HCT116 (cell line): ENCODE measurements at regions not wholly inside any gene's neighbourhood (a gene's known extent, or its start where the extent isn't known, plus 50 kb on each side); places are given as distances from the start of the nearest gene placed in this dataset.

Experiments used
- ATAC-seq: fragments of 200-7000 bp; cut with Tn5 transposase; 2 replicates; pipeline ENCODE4 v1.9.1; 2020; ENCODE audit warnings: mild to moderate bottlenecking, moderate library complexity
- BruUV-seq: library from RNA; stranded (reverse); fragments of 400-500 nt; replicated peaks from 2 replicates; lab custom pipeline; 2021; lab: Mats Ljungman, UMichigan
- CTCF ChIA-PET: fragments of 300-600 bp; sonication (Branson Sonifier 250); formaldehyde crosslinking; loops from one replicate; lab custom pipeline; 2021; ENCODE audit warnings: antibody characterized with exemption; lab: Charles Lee
- POLR2A ChIA-PET: fragments of 300-600, 350-600 bp; sonication (Branson Sonifier 250); formaldehyde crosslinking; loops from one replicate; lab custom pipeline; 2021; ENCODE audit warnings: antibody characterized with exemption; lab: Charles Lee
- RAD21 ChIA-PET, 2 experiments: fragments of 300-600 bp; sonication (Branson Sonifier 250); formaldehyde crosslinking; loops; one replicate each; lab custom pipeline; 2023; ENCODE audit warnings: low total read pairs in 2 of 2; ENCODE audit not compliant: uncharacterized antibody in 2 of 2, unreplicated experiment in 2 of 2, low non-redundant PET in 1 of 2; lab: Charles Lee
- DNase-seq: peaks from one replicate; pipeline ENCODE4 v3.0.0-alpha.2; 2010; ENCODE audit warnings: low read depth, low spot score
- H2AFZ ChIP-seq: fragments of 200-600 bp; shearing (Covaris generic), sonication (generic); 2 replicates; pipeline ENCODE4 v1.6.1; 2017; ENCODE audit warnings: low read depth, mixed run types, mixed read lengths, antibody characterized with exemption, low read length; ENCODE audit not compliant: poor library complexity, severe bottlenecking
- H3K27ac ChIP-seq: 2 replicates; pipeline ENCODE4 v1.5.1; 2012; ENCODE audit warnings: low read depth, low read length
- H3K27me3 ChIP-seq: fragments of 200-600 bp; sonication (generic); 2 replicates; pipeline ENCODE4 v1.6.1; 2016; ENCODE audit warnings: mixed run types, low read length, mixed read lengths; ENCODE audit not compliant: insufficient read depth
- H3K36me3 ChIP-seq, 2 experiments: fragments of 200-500 bp in 1 of 2; fragments of 200-600 bp in 1 of 2; sonication (Bioruptor generic) in 1 of 2; sonication (generic) in 1 of 2; 2 replicates each; pipeline versions ENCODE4 v1.5.1 to v1.6.1; 2014 to 2016; ENCODE audit warnings: low read length in 2 of 2, inconsistent platforms in 1 of 2, mixed read lengths in 1 of 2, mixed run types in 1 of 2; ENCODE audit not compliant: insufficient read depth in 2 of 2, control insufficient read depth in 1 of 2
- H3K4me1 ChIP-seq, 2 experiments: fragments of 200-600 bp in 1 of 2; sonication (generic) in 1 of 2; 2 replicates each; pipeline versions ENCODE4 v1.5.1 to v1.6.1; 2012 to 2017; ENCODE audit warnings: low read length in 2 of 2, inconsistent platforms in 1 of 2, mild to moderate bottlenecking in 1 of 2, mixed read lengths in 1 of 2, mixed run types in 1 of 2, moderate library complexity in 1 of 2; ENCODE audit not compliant: insufficient read depth in 2 of 2, control insufficient read depth in 1 of 2
- H3K4me2 ChIP-seq: fragments of 200-600 bp; sonication (generic); 2 replicates; pipeline ENCODE4 v1.6.1; 2017; ENCODE audit warnings: mixed run types, low read length, mixed read lengths
- H3K4me3 ChIP-seq, 2 experiments: fragments of 200-600 bp in 1 of 2; sonication (generic) in 1 of 2; replicated peaks in 1 of 2; 2 replicates each; pipeline ENCODE4 v1.5.1; 2011 to 2016; ENCODE audit warnings: low read length in 2 of 2, control low read depth in 1 of 2, low read depth in 1 of 2, mild to moderate bottlenecking in 1 of 2, mixed read lengths in 1 of 2, mixed run types in 1 of 2
- H3K79me2 ChIP-seq: fragments of 200-600 bp; sonication (generic); 2 replicates; pipeline ENCODE4 v1.6.1; 2017; ENCODE audit warnings: mild to moderate bottlenecking, mixed run types, low read length, moderate library complexity, mixed read lengths; ENCODE audit not compliant: insufficient read depth
- H3K9ac ChIP-seq: fragments of 200-600 bp; sonication (generic); 2 replicates; pipeline ENCODE4 v1.6.1; 2016; ENCODE audit warnings: low read length, mixed read lengths
- H3K9me2 ChIP-seq: fragments of 200-600 bp; sonication (generic), shearing (Covaris generic); 2 replicates; pipeline ENCODE4 v1.6.1; 2017; ENCODE audit warnings: mixed run types, mild to moderate bottlenecking, moderate library complexity; ENCODE audit not compliant: insufficient read depth
- H3K9me3 ChIP-seq, 2 experiments: fragments of 200-500 bp in 1 of 2; fragments of 200-600 bp in 1 of 2; sonication (Bioruptor generic) in 1 of 2; sonication (generic) in 1 of 2; 2 replicates each; pipeline ENCODE4 v1.6.1; 2014 to 2017; ENCODE audit warnings: low read length in 2 of 2, mixed read lengths in 2 of 2, inconsistent platforms in 1 of 2, low read depth in 1 of 2, mild to moderate bottlenecking in 1 of 2, mixed run types in 1 of 2, moderate library complexity in 1 of 2; ENCODE audit not compliant: control insufficient read depth in 1 of 2, insufficient read depth in 1 of 2
- H4K20me1 ChIP-seq: fragments of 200-600 bp; sonication (generic), shearing (Covaris generic); 2 replicates; pipeline ENCODE4 v1.6.1; 2017; ENCODE audit warnings: mixed run types, mild to moderate bottlenecking, moderate library complexity; ENCODE audit not compliant: insufficient read depth
- CBX3 ChIP-seq: IDR thresholded peaks from 2 replicates; pipeline ENCODE4 v1.6.1; 2012; ENCODE audit warnings: low read depth
- EGR1 ChIP-seq: IDR thresholded peaks from 2 replicates; pipeline ENCODE4 v1.6.1; 2012; ENCODE audit warnings: low read depth
- EZH2 ChIP-seq: fragments of 200-600 bp; sonication (generic); IDR thresholded peaks from 2 replicates; pipeline ENCODE4 v1.6.1; 2017; ENCODE audit warnings: antibody characterized with exemption, mixed run types
- EZH2phosphoT487 ChIP-seq: fragments of 200-600 bp; IDR thresholded peaks from 2 replicates; pipeline ENCODE4 v1.6.1; 2018; ENCODE audit warnings: antibody characterized with exemption, borderline replicate concordance
- FOSL1 ChIP-seq: IDR thresholded peaks from 2 replicates; pipeline ENCODE4 v1.6.1; 2012; ENCODE audit warnings: low read depth
- POLR2A ChIP-seq: IDR thresholded peaks from 2 replicates; pipeline ENCODE4 v1.7.0; 2011; ENCODE audit warnings: borderline replicate concordance; ENCODE audit not compliant: insufficient read depth, insufficient read length; ENCODE audit errors: extremely low read depth
- RAD21 ChIP-seq: IDR thresholded peaks from 2 replicates; pipeline ENCODE4 v1.6.1; 2012; ENCODE audit warnings: low read depth, mild to moderate bottlenecking
- SIN3A ChIP-seq: IDR thresholded peaks from 2 replicates; pipeline ENCODE4 v1.6.1; 2012; ENCODE audit warnings: low read depth
- SP1 ChIP-seq: IDR thresholded peaks from 2 replicates; pipeline ENCODE4 v1.6.1; 2012; ENCODE audit warnings: low read depth
- SRF ChIP-seq: IDR thresholded peaks from 2 replicates; pipeline ENCODE4 v1.6.1; 2012; ENCODE audit warnings: low read depth
- YY1 ChIP-seq: IDR thresholded peaks from 2 replicates; pipeline ENCODE4 v1.6.1; 2011; ENCODE audit warnings: low read length, low read depth, moderate library complexity, mild to moderate bottlenecking; ENCODE audit not compliant: insufficient replicate concordance; ENCODE audit errors: extremely low read depth
- ZFX ChIP-seq: fragments of 450-650 bp; IDR thresholded peaks from 2 replicates; pipeline ENCODE4 v1.6.1; 2017
- ZNF274 ChIP-seq: fragments of 200-500 bp; sonication (Bioruptor generic); IDR thresholded peaks from 2 replicates; pipeline ENCODE4 v1.6.1; 2014; ENCODE audit warnings: mild to moderate bottlenecking, low read depth, low read length, inconsistent platforms
- intact Hi-C: fragments of 100-400 bp; cut with micrococcal nuclease; formaldehyde crosslinking; loops from 2 replicates; pipeline ENCODE4 v1.10.0; 2022
- TF ChIP-seq, protein P1 (sequence below): IDR thresholded peaks from 2 replicates; pipeline ENCODE4 v1.6.1; 2012
- TF ChIP-seq, protein P2 (sequence below): IDR thresholded peaks from 2 replicates; pipeline ENCODE4 v1.6.1; 2012; ENCODE audit warnings: low read depth
- TF ChIP-seq, protein P3 (sequence below), 3 experiments: fragments of 200-600 bp in 1 of 3; sonication (generic) in 1 of 3; IDR thresholded peaks in 2 of 3; conservative IDR thresholded peaks in 1 of 3; 2 replicates each; pipeline ENCODE4 v1.5.1; 2012 to 2017; ENCODE audit warnings: low read depth in 2 of 3, low read length in 2 of 3, antibody characterized with exemption in 1 of 3, borderline replicate concordance in 1 of 3, control low read depth in 1 of 3, mild to moderate bottlenecking in 1 of 3, mixed read lengths in 1 of 3, mixed run types in 1 of 3, moderate library complexity in 1 of 3; ENCODE audit not compliant: insufficient read depth in 1 of 3

DNA sequence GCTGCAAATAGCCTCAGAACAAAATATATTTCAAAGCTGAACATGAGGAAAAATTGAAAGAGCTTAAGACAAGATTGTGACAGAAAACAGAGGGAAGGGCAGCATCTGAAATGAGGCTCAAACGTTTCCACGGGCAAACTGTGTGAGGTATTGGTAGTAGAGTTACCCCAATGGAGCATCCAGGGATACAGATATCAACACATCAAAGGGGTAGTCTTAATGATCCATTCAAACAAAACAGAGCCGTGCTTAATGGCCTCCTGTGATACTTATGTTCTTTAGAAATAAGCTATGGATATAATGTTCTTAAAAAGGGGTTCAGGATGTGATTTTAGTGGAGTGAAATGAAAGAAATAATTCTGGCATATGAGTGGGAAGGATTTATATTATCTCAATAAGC, 430.3 kb upstream of the PDZRN3 start (continued):
- no peak for TF ChIP-seq EZH2phosphoT487
- no peak for TF ChIP-seq SRF
- TF ChIP-seq FOSL1: no peak
- TF ChIP-seq, protein P1, sequence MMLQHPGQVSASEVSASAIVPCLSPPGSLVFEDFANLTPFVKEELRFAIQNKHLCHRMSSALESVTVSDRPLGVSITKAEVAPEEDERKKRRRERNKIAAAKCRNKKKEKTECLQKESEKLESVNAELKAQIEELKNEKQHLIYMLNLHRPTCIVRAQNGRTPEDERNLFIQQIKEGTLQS: no peak
- TF ChIP-seq SIN3A: no peak
- TF ChIP-seq ZFX: no peak
- TF ChIP-seq CBX3: no peak
- TF ChIP-seq EZH2: no peak
- TF ChIP-seq SP1: no peak
- no peak for TF ChIP-seq RAD21
- TF ChIP-seq, all 23 proteins: peak for 0

DNA sequence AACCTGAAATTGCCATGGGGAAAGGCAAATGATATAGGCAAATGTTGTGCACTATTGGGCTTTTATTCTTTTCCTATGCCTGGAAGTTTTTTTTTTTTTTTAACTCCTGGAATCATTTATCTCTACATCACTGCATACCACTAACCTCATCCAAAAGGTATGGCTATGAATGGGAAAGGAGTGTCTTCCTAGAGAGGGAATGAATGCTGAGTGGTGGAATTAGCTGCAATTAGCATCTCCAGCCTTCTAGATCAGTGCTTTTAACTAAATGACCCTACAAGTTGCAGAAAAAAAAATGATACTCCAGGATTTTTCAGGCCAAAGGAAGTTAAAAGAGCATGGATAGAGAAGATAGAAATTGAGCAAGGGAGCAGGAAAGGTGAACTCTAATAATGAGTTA, 429.8 kb upstream of the PDZRN3 start:
- ATAC-seq: no peak
- no TSS peak for BruUV-seq
- POLR2A ChIA-PET: no interaction called here

More for the DNA sequence above, 429.8 kb upstream of the PDZRN3 start:
- Histone ChIP-seq H3K27me3 (no peaks in the 10 kb centered on the region), H3K27ac (no peak overlapping the region), H3K79me2 (no peaks in the 10 kb centered on the region), H3K36me3 (no peaks in the 10 kb centered on the region), H2AFZ (no peak overlapping the region), H3K9me2 (no peaks in the 10 kb centered on the region)
- CTCF ChIA-PET: no interaction called here
- intact Hi-C loops: no loop called here
- TF ChIP-seq, protein P2, sequence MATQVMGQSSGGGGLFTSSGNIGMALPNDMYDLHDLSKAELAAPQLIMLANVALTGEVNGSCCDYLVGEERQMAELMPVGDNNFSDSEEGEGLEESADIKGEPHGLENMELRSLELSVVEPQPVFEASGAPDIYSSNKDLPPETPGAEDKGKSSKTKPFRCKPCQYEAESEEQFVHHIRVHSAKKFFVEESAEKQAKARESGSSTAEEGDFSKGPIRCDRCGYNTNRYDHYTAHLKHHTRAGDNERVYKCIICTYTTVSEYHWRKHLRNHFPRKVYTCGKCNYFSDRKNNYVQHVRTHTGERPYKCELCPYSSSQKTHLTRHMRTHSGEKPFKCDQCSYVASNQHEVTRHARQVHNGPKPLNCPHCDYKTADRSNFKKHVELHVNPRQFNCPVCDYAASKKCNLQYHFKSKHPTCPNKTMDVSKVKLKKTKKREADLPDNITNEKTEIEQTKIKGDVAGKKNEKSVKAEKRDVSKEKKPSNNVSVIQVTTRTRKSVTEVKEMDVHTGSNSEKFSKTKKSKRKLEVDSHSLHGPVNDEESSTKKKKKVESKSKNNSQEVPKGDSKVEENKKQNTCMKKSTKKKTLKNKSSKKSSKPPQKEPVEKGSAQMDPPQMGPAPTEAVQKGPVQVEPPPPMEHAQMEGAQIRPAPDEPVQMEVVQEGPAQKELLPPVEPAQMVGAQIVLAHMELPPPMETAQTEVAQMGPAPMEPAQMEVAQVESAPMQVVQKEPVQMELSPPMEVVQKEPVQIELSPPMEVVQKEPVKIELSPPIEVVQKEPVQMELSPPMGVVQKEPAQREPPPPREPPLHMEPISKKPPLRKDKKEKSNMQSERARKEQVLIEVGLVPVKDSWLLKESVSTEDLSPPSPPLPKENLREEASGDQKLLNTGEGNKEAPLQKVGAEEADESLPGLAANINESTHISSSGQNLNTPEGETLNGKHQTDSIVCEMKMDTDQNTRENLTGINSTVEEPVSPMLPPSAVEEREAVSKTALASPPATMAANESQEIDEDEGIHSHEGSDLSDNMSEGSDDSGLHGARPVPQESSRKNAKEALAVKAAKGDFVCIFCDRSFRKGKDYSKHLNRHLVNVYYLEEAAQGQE: no peak
- TF ChIP-seq, protein P3, sequence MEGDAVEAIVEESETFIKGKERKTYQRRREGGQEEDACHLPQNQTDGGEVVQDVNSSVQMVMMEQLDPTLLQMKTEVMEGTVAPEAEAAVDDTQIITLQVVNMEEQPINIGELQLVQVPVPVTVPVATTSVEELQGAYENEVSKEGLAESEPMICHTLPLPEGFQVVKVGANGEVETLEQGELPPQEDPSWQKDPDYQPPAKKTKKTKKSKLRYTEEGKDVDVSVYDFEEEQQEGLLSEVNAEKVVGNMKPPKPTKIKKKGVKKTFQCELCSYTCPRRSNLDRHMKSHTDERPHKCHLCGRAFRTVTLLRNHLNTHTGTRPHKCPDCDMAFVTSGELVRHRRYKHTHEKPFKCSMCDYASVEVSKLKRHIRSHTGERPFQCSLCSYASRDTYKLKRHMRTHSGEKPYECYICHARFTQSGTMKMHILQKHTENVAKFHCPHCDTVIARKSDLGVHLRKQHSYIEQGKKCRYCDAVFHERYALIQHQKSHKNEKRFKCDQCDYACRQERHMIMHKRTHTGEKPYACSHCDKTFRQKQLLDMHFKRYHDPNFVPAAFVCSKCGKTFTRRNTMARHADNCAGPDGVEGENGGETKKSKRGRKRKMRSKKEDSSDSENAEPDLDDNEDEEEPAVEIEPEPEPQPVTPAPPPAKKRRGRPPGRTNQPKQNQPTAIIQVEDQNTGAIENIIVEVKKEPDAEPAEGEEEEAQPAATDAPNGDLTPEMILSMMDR (IDR thresholded peaks at IDR 0.05 in 2 of 3, conservative IDR thresholded peaks at IDR 0.05 in 1 of 3; ENCODE audit: borderline replicate concordance in 1 of 3, insufficient read depth in 1 of 3, low read depth in 2 of 3, low read length in 2 of 3): no peak
- TF ChIP-seq EGR1 (no peak), POLR2A (no peak), YY1 (no peak), EZH2 (no peak), ZNF274 (no peak), FOSL1 (no peak)
- TF ChIP-seq, protein P1: no peak
- TF ChIP-seq, all 23 proteins: peak for 0
- Histone ChIP-seq H3K4me3 (no peak overlapping the region), H3K9me3 (peaks cover 8 to 12% of the 10 kb centered on the region in 2 experiments; a peak in 2 of 4 replicates), H3K9ac (no peak overlapping the region), H4K20me1 (no peaks in the 10 kb centered on the region), H3K4me1 (no peaks in the 10 kb centered on the region), H3K4me2 (no peak overlapping the region)
- DNase-seq: no peak
- RAD21 ChIA-PET: no interaction called here
